ENCODE measurements at regions not wholly inside any gene's neighbourhood (a gene's known extent, or its start where the extent isn't known, plus 50 kb on each side); places are given as distances from the start of the nearest gene placed in this dataset.

DNA sequence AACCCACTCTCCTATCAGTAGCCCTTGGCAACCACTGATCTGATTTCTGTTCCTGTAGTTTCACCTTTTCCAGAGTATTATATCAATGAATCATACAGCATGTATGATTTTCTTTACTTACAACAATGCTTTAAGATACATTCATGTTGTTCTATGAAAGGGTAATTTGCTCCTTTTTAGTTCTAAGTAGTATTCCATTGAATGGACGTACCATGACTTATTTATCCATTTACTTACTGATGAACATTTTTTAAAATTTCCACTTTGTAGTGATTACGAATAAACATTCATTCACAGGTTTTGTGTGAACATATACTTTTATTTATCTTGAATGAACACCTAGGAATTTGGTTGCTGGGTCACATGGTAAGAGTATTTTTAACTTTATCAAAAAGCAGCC, 620.8 kb downstream of the HTR1A start:
- Mint-ChIP-seq H3K27me3 (ENCODE audit: unreplicated experiment) (no peaks in the 10 kb centered on the region), H3K9me3 (ENCODE audit: unreplicated experiment) (no peaks in the 10 kb centered on the region)
- TF ChIP-seq, protein P1, sequence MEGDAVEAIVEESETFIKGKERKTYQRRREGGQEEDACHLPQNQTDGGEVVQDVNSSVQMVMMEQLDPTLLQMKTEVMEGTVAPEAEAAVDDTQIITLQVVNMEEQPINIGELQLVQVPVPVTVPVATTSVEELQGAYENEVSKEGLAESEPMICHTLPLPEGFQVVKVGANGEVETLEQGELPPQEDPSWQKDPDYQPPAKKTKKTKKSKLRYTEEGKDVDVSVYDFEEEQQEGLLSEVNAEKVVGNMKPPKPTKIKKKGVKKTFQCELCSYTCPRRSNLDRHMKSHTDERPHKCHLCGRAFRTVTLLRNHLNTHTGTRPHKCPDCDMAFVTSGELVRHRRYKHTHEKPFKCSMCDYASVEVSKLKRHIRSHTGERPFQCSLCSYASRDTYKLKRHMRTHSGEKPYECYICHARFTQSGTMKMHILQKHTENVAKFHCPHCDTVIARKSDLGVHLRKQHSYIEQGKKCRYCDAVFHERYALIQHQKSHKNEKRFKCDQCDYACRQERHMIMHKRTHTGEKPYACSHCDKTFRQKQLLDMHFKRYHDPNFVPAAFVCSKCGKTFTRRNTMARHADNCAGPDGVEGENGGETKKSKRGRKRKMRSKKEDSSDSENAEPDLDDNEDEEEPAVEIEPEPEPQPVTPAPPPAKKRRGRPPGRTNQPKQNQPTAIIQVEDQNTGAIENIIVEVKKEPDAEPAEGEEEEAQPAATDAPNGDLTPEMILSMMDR (IDR thresholded peaks at IDR 0.05; ENCODE audit: unreplicated experiment): no peak

DNA sequence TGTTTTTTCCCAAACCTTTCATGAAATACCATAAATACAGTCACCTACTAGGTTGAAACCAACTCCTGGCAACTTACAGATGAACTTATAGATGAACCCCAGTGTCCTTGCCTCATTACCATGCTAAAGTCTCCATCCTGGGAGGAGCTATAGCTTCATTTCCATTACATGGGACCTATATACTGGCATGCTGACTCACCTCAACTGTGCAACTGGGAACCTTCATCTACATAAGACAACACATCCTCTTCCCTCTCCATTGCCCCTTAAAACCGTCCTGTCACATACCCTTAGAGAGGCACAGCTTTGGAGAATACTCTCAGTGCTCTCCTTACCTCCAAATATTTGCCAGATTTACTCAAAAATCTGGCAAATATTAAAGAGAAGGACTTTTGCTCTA, 638.3 kb downstream of the HTR1A start:
- H3K4me1 Mint-ChIP-seq (ENCODE audit: unreplicated experiment): no peaks in the 10 kb centered on the region
- no peak overlapping the region for H3K4me3 Mint-ChIP-seq (ENCODE audit: unreplicated experiment)
- no peaks in the 10 kb centered on the region for H3K27me3 Mint-ChIP-seq (ENCODE audit: unreplicated experiment)
- no peaks in the 10 kb centered on the region for H3K9me3 Mint-ChIP-seq (ENCODE audit: unreplicated experiment)
- H3K36me3 Mint-ChIP-seq (ENCODE audit: low read depth, unreplicated experiment): no peaks in the 10 kb centered on the region
- no peak overlapping the region for H3K27ac Mint-ChIP-seq (ENCODE audit: unreplicated experiment)
- TF ChIP-seq, protein P1 (IDR thresholded peaks at IDR 0.05; ENCODE audit: unreplicated experiment): no peak
- no peak for DNase-seq (ENCODE audit: low spot score)

More for the DNA sequence above, 620.8 kb downstream of the HTR1A start:
- no peak for DNase-seq (ENCODE audit: low spot score)
- H3K4me1 Mint-ChIP-seq (ENCODE audit: unreplicated experiment): no peaks in the 10 kb centered on the region
- no peaks in the 10 kb centered on the region for H3K36me3 Mint-ChIP-seq (ENCODE audit: low read depth, unreplicated experiment)
- H3K27ac Mint-ChIP-seq (ENCODE audit: unreplicated experiment): no peak overlapping the region
- H3K4me3 Mint-ChIP-seq (ENCODE audit: unreplicated experiment): no peak overlapping the region

DNA sequence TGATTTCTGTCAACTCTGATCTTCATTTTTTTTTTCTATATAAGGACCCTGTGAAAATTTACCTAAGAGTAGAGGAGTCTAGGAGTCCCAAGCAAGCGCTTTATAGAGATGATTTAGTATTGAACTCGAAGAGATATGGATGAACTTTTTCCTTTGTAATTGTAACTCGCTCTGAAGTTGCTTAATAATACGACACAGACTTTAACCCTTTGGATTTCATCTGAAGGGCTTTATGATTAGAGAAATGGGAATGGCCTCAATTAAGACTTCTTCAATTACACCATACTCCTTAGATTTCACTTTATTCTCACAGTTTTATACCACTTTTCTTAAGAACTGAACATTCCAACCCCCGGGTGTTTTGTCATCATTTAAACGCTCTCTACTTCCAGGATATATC, 647.7 kb downstream of the HTR1A start:
- TF ChIP-seq, protein P1 (IDR thresholded peaks at IDR 0.05; ENCODE audit: unreplicated experiment): no peak
- Mint-ChIP-seq H3K36me3 (ENCODE audit: low read depth, unreplicated experiment) (no peaks in the 10 kb centered on the region), H3K9me3 (ENCODE audit: unreplicated experiment) (no peaks in the 10 kb centered on the region), H3K27me3 (ENCODE audit: unreplicated experiment) (no peaks in the 10 kb centered on the region), H3K4me1 (ENCODE audit: unreplicated experiment) (no peaks in the 10 kb centered on the region), H3K27ac (ENCODE audit: unreplicated experiment) (no peak overlapping the region), H3K4me3 (ENCODE audit: unreplicated experiment) (no peak overlapping the region)
- no peak for DNase-seq (ENCODE audit: low spot score)

DNA sequence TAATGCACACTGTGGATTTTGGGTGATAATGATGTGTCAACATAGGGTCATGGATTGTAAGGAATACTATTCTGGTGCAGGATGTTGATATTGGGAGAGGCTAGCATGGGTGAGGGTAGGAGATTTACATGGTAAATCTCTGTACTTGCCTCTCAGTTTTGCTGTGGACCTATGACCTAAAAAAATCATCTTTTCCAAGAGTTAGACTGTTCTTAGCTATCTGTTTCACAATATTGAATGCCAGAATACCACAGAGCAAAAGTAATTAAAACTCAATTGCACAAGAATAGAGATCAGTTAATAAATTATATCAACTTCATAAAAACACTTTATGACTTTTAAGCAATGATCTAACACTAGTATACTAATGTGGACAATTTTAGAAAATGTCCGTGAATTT, 651.6 kb downstream of the HTR1A start:
- DNase-seq (ENCODE audit: low spot score): no peak
- TF ChIP-seq, protein P1 (IDR thresholded peaks at IDR 0.05; ENCODE audit: unreplicated experiment): no peak
- H3K36me3 Mint-ChIP-seq (ENCODE audit: low read depth, unreplicated experiment): no peaks in the 10 kb centered on the region
- H3K4me3 Mint-ChIP-seq (ENCODE audit: unreplicated experiment): no peak overlapping the region
- H3K27ac Mint-ChIP-seq (ENCODE audit: unreplicated experiment): no peak overlapping the region
- H3K9me3 Mint-ChIP-seq (ENCODE audit: unreplicated experiment): no peaks in the 10 kb centered on the region
- H3K27me3 Mint-ChIP-seq (ENCODE audit: unreplicated experiment): no peaks in the 10 kb centered on the region
- no peaks in the 10 kb centered on the region for H3K4me1 Mint-ChIP-seq (ENCODE audit: unreplicated experiment)

DNA sequence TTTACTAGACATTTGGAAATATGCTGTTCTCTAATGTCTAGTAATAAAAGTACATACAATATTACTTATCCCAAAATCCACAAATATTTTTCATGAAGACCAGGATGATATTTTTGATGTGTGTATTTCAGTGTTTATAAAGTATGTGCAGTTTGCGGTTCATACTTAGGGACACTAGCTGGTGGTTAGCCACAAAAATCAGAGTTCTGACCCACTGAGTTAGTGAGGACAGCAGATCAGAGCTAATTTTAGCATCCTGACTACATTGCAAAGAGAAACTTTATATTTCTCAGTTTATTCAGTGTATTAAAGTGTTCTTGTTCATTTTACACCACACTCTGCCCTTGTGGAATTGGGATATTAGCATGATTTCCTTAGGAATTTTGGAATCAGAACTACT, 655.3 kb downstream of the HTR1A start:
- Mint-ChIP-seq H3K27ac (ENCODE audit: unreplicated experiment) (no peak overlapping the region), H3K9me3 (ENCODE audit: unreplicated experiment) (no peaks in the 10 kb centered on the region), H3K27me3 (ENCODE audit: unreplicated experiment) (no peaks in the 10 kb centered on the region), H3K4me3 (ENCODE audit: unreplicated experiment) (no peak overlapping the region), H3K36me3 (ENCODE audit: low read depth, unreplicated experiment) (no peaks in the 10 kb centered on the region), H3K4me1 (ENCODE audit: unreplicated experiment) (no peaks in the 10 kb centered on the region)
- TF ChIP-seq, protein P1 (IDR thresholded peaks at IDR 0.05; ENCODE audit: unreplicated experiment): no peak
- no peak for DNase-seq (ENCODE audit: low spot score)
